Peyer's patch (tissue), 4 donors: ENCODE measurements at regions not wholly inside any gene's neighbourhood (a gene's known extent, or its start where the extent isn't known, plus 50 kb on each side); places are given as distances from the start of the nearest gene placed in this dataset.

Experiments used
- CTCF ChIP-seq, 6 experiments: fragments of 450-650 bp in 4 of 6; fragments of 200-600 bp in 2 of 6; sonication (generic) in 1 of 6; IDR thresholded peaks; one replicate each; pipeline ENCODE4 v1.5.1; 2017 to 2019; ENCODE audit warnings: antibody characterized with exemption in 6 of 6, mild to moderate bottlenecking in 3 of 6, moderate library complexity in 1 of 6
- POLR2A ChIP-seq, 2 donors: fragments of 450-650 bp; IDR thresholded peaks; one replicate each; pipeline ENCODE4 v1.5.1; 2017; ENCODE audit warnings: antibody characterized with exemption in 2 of 2, mild to moderate bottlenecking in 2 of 2, moderate library complexity in 2 of 2

GRCh38 chr18:67261931-67262552, 254.5 kb downstream of the DSEL start:
- TF ChIP-seq CTCF (IDR thresholded peaks at IDR 0.05), result no peak
- TF ChIP-seq POLR2A (IDR thresholded peaks at IDR 0.05), result no peak
